ENCODE measurements at regions not wholly inside any gene's neighbourhood (a gene's known extent, or its start where the extent isn't known, plus 50 kb on each side); places are given as distances from the start of the nearest gene placed in this dataset.
"Not testable (repeated sequence)": the region's sequence is repeated elsewhere in the genome, so short reads cannot be mapped to it uniquely, and the experiment has no call there.

- H3K27ac ChIP-seq (ENCODE audit: low read depth, low read length); H3K36me3 ChIP-seq (ENCODE audit: insufficient read depth, low read length): not testable (repeated sequence)
- WGBS: 94% methylated on average over 26 of the region's 26 CpGs
These were observed 53.2 kb upstream of the SGCG start for GRCh38 chr13:23127540-23127939.

DNA sequence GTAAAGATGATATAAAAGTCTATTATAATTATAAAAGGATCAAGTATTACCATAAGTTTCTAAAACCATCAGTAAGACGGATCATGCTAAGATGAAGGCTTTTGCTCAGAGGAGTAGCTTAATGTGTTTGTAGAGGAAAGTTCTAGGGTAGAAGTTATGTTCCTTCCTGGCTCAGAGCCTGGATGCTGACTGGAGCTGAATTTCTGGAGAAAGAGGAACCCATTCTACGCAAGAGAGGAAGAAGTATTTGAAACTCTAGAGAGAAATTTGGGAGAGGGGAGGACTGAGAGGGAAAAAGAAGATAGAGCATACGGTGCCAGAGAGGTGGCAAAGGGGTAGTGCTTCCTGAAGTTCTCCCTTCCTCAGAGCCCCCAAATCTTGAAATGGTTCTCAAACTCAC lies 51.4 kb upstream of the SGCG start:
- H3K9ac ChIP-seq (ENCODE audit: low read depth, low read length): no peak overlapping the region
- H3K27ac ChIP-seq (ENCODE audit: low read depth, low read length): no peak overlapping the region
- no peaks in the 10 kb centered on the region for H3K4me1 ChIP-seq (ENCODE audit: insufficient read depth, low read length)
- WGBS: 87% methylated on average over 3 of the region's 3 CpGs
- H3K4me3 ChIP-seq (ENCODE audit: low read length): no peak overlapping the region
- no peaks in the 10 kb centered on the region for H3K9me3 ChIP-seq (ENCODE audit: insufficient read depth, low read depth, low read length)
- no peaks in the 10 kb centered on the region for H3K27me3 ChIP-seq (ENCODE audit: insufficient read depth, low read length)
- H3K36me3 ChIP-seq (ENCODE audit: insufficient read depth, low read length): no peaks in the 10 kb centered on the region

More at GRCh38 chr13:23127540-23127939, 53.2 kb upstream of the SGCG start:
- H3K4me3 ChIP-seq (ENCODE audit: low read length); H3K9me3 ChIP-seq (ENCODE audit: insufficient read depth, low read depth, low read length); H3K4me1 ChIP-seq (ENCODE audit: insufficient read depth, low read length); H3K9ac ChIP-seq (ENCODE audit: low read depth, low read length); H3K27me3 ChIP-seq (ENCODE audit: insufficient read depth, low read length): not testable (repeated sequence)
